Small intestine (tissue), 7 donors: ENCODE measurements at regions not wholly inside any gene's neighbourhood (a gene's known extent, or its start where the extent isn't known, plus 50 kb on each side); places are given as distances from the start of the nearest gene placed in this dataset.
A peak's percentile ranks its signal among the peaks of the same experiment; 100 is the strongest.

ENCODE experiments used
- DNase-seq, 2 donors: peaks; one replicate each; pipeline versions ENCODE4 v3.0.0 to v3.0.0-alpha.2; 2013
- FAIRE-seq: peaks from 2 replicates; lab custom pipeline; 2012; peaks lifted over from hg19 to GRCh38; lab: Jason Lieb, UNC
- H3K27ac ChIP-seq, 3 donors: one replicate each; pipeline ENCODE4 v1.5.1; 2013; ENCODE audit warnings: low read length in 2 of 3, mild to moderate bottlenecking in 2 of 3, control low read depth in 1 of 3, inconsistent platforms in 1 of 3, low read depth in 1 of 3, moderate library complexity in 1 of 3
- H3K27me3 ChIP-seq, 3 donors: one replicate each; pipeline ENCODE4 v1.6.1; 2013; ENCODE audit warnings: low read length in 3 of 3, inconsistent platforms in 1 of 3; ENCODE audit not compliant: control insufficient read depth in 3 of 3, insufficient read depth in 3 of 3
- H3K36me3 ChIP-seq, 3 donors: one replicate each; pipeline ENCODE4 v1.6.1; 2013; ENCODE audit warnings: low read length in 3 of 3, inconsistent platforms in 1 of 3, low read depth in 1 of 3, mild to moderate bottlenecking in 1 of 3, moderate library complexity in 1 of 3; ENCODE audit not compliant: control insufficient read depth in 3 of 3, insufficient read depth in 2 of 3
- H3K4me1 ChIP-seq, 3 donors: one replicate each; pipeline ENCODE4 v1.6.1; 2013; ENCODE audit warnings: low read length in 2 of 3, inconsistent platforms in 1 of 3, low read depth in 1 of 3, mild to moderate bottlenecking in 1 of 3, moderate library complexity in 1 of 3; ENCODE audit not compliant: control insufficient read depth in 3 of 3, insufficient read depth in 2 of 3
- H3K4me3 ChIP-seq, 3 donors: one replicate each; pipeline ENCODE4 v1.5.1; 2013; ENCODE audit warnings: low read length in 3 of 3, control low read depth in 1 of 3, inconsistent platforms in 1 of 3, low read depth in 1 of 3, mild to moderate bottlenecking in 1 of 3, moderate library complexity in 1 of 3
- H3K9me3 ChIP-seq, 2 donors: one replicate each; pipeline ENCODE4 v1.6.1; 2013; ENCODE audit warnings: low read depth in 1 of 2, low read length in 1 of 2; ENCODE audit not compliant: control insufficient read depth in 2 of 2, insufficient read depth in 1 of 2
- WGBS, 3 donors: extraction: QIAGEN DNeasy Blood & Tissue Kit; methylation state at CpG; one replicate each; pipeline ENCODE4 v1.1.7; 2013; 5-methylcytosine and 5-hydroxymethylcytosine counted together
- donor health status: healthy with polysubstance abuse.
- donor health status: control.
- donor health status: control.
- donor health status: Bipolar disorder and iron deficiency.
- donor health status: healthy.

DNA sequence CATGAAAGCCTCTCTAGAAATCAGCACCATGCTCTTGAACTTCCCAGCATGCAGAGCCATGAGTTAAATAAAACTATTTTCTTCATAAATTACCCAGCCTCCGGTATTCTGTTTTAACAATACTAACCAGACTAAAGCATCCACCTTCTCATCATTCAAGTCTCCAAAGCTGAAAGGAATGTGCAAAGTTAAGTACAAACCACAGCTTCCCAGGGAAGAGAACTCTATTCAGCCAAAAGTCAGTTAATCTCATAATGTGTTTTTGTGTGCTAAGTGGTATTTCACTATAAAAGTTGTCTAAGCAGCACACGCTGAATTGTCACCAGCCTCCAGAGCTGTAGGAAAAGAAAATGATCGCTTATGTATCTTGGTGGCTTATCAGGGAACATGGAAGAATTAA is 135.5 kb upstream of the KCNH8 start:
- WGBS, 3 donors = 80 to 89% (median 85%) methylated on average over 3 of the region's 3 CpGs
- no peaks in the 10 kb centered on the region for H3K36me3 ChIP-seq
- H3K27me3 ChIP-seq = no peaks in the 10 kb centered on the region
- H3K4me1 ChIP-seq = peaks cover 0 to 6% (median 0%) of the 10 kb centered on the region in 3 donors
- DNase-seq (no peak), FAIRE-seq (no peak)
- H3K9me3 ChIP-seq = no peaks in the 10 kb centered on the region
- H3K27ac ChIP-seq = no peak overlapping the region
- H3K4me3 ChIP-seq = no peak overlapping the region

DNA sequence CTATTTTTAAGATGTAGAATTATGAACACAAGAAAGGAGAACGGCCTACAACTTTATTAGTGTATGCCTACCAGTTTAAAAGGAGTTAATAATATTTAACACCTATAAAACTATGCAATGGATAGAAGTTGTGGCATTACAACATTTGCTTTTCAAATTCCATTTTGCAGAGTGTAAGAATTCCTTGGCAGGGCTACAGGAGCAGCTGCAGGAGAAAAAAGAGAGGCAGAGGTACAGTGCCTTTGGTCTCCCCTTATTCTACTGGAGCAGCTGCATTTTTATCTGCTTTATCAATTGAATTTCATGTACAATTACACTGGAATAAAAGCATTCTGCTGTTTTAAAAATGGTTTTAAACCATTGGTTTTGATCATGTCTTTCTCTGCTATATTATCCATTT is 145.7 kb upstream of the KCNH8 start:
- Histone ChIP-seq H3K27me3 (no peaks in the 10 kb centered on the region), H3K27ac (no peak overlapping the region), H3K4me3 (no peak overlapping the region), H3K36me3 (no peaks in the 10 kb centered on the region), H3K4me1 (no peaks in the 10 kb centered on the region), H3K9me3 (no peaks in the 10 kb centered on the region)
- 47 to 83% (median 57%) methylated on average over 1 of the region's 1 CpG for WGBS, 3 donors
- no peak for DNase-seq
- no peak for FAIRE-seq

DNA sequence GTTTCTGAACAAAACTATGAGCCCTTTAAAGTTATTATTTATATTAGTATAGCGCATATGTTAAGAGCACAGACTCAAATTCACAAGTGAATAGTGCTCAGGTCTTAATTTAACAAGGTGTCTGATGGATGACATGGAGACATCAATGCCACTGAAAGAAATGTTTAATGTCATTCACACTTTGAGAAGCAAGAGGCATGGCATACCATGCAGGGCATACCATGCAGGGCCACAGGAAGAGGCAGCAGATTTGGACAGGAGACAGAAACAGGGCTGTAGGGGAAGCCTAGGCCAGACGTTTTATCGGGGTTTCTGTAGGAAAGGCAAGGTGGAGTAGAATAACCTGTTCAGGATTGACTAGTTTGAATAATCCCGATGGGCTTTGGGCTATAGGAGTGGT is 150.2 kb upstream of the KCNH8 start:
- no peaks in the 10 kb centered on the region for H3K27me3 ChIP-seq
- H3K4me1 ChIP-seq = no peaks in the 10 kb centered on the region
- H3K36me3 ChIP-seq = no peaks in the 10 kb centered on the region
- H3K9me3 ChIP-seq = peaks cover 0 to 4% of the 10 kb centered on the region in 2 donors
- H3K27ac ChIP-seq = no peak overlapping the region
- FAIRE-seq = no peak
- WGBS, 3 donors = 82 to 86% (median 86%) methylated on average over 4 of the region's 4 CpGs
- no peak for DNase-seq
- no peak overlapping the region for H3K4me3 ChIP-seq

DNA sequence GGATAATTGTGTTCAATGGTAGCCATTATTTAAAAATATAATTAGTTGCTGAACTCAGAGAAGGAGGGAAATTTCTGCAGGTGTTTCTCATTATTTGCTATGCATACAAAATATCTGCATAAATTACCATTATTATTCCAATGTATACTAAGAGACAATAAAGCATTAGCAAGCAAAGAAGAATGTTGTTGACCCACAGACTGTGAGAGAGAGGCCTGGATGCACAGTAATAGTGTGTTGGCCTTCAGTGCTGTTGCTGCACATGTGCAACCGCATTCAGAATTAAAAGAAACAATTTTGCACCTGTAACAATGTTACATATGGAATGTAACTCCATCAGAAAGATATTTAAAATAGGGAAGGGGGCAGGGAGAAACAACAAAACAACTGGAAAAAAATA is 155.6 kb upstream of the KCNH8 start:
- Histone ChIP-seq H3K9me3 (peaks cover 0 to 4% of the 10 kb centered on the region in 2 donors), H3K4me1 (no peaks in the 10 kb centered on the region), H3K36me3 (no peaks in the 10 kb centered on the region), H3K27ac (no peak overlapping the region), H3K4me3 (no peak overlapping the region), H3K27me3 (no peaks in the 10 kb centered on the region)
- WGBS, 3 donors = 75 to 94% (median 91%) methylated on average over 1 of the region's 1 CpG
- DNase-seq (no peak), FAIRE-seq (no peak)

DNA sequence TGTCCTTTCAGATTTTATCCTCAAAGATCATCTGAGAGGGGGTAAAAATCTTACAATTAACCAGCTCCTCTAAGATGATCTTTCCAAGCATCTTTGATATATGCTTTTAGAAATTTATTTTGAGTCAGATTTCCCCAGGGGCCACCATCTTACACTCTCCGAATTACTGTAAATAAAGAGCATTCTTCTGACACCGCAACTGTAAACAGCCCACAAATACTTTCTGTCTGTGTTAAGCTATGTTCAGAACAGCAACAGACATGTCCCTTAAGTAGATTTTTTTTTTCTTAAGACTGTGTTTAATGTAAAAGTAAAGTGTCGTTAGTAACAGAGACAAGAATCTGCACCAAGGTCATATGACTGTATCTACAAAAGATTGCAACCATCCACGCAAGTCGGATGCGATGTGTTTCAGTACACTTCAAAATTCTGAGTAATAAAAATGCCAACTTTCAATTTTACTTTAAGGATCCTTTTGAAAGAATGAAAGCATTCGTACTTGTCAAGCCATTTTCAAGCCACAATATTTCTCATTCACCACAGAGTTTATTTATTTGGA is 159.0 kb upstream of the KCNH8 start:
- H3K4me3 ChIP-seq = no peak overlapping the region
- H3K27me3 ChIP-seq = no peaks in the 10 kb centered on the region
- H3K9me3 ChIP-seq = no peaks in the 10 kb centered on the region
- DNase-seq (no peak), FAIRE-seq (no peak)
- H3K4me1 ChIP-seq = no peaks in the 10 kb centered on the region
- H3K27ac ChIP-seq = no peak overlapping the region
- WGBS, 3 donors = 39 to 46% (median 43%) methylated on average over 7 of the region's 7 CpGs
- H3K36me3 ChIP-seq = no peaks in the 10 kb centered on the region

DNA sequence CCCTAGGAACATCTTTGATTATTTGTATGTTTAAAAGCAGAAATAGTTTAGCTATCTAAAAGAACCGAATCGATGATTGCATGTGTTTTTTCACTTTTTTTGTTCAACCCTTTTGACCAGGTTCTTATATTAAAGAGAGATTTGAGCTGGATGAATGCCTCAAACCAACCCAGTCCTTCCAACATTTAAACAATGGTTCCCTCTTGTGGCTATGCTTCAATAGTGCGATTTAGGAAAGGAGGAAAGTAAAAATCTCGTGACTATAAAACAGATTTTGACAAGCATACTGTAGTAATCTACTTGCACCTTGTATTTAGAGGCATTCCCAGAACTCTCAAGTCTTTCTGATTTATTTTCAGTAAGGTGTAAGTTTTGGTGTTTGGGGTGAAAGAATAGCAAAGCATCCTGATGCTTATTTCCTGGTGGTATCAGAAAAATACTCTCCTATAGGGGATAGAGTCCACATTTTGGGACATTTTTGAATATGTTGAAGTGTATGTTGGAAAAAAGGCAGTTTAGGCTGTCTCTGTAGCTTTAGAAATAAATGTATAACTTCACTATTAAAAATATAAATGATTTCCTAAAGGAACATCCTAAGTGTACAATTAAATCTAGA is 159.6 kb upstream of the KCNH8 start:
- Histone ChIP-seq H3K27me3 (no peaks in the 10 kb centered on the region), H3K4me3 (no peak overlapping the region), H3K9me3 (no peaks in the 10 kb centered on the region), H3K4me1 (no peaks in the 10 kb centered on the region), H3K27ac (no peak overlapping the region), H3K36me3 (no peaks in the 10 kb centered on the region)
- DNase-seq (peak in 1 of 2 donors; percentile 5), FAIRE-seq (no peak)
- 3 to 8% (median 8%) methylated on average over 4 of the region's 4 CpGs for WGBS, 3 donors

DNA sequence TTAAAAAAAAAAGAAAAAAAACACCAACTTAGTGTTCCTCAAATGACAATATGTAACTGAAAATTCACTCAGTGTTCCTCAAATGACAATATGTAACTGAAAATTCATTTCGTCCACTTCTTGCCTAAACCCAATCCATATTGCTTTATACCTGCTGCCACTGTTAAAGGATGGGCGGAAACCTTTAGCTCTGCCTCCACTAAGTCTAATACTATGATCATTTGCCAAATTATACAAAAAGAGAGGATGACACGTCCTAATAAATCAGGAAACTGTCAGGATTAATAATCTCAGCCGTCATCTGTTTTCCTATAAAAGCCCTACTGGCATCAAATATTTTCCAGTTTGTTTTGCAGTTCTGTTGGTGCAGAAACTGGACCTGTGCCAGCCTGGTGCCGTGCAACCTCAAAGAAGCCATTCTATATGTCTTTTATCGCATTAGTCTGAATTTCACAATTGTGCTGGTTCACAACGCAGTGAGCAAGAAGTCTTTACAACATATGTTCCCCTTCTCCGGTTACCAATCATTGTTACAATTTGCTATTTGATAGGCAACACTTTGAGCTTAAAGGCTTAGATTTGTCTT is 160.4 kb upstream of the KCNH8 start:
- WGBS, 3 donors = 50 to 56% (median 56%) methylated on average over 8 of the region's 8 CpGs
- H3K36me3 ChIP-seq = no peaks in the 10 kb centered on the region
- no peak for DNase-seq
- no peak overlapping the region for H3K27ac ChIP-seq
- no peaks in the 10 kb centered on the region for H3K9me3 ChIP-seq
- FAIRE-seq = no peak
- H3K27me3 ChIP-seq = no peaks in the 10 kb centered on the region
- H3K4me3 ChIP-seq = no peak overlapping the region
- H3K4me1 ChIP-seq = no peaks in the 10 kb centered on the region

DNA sequence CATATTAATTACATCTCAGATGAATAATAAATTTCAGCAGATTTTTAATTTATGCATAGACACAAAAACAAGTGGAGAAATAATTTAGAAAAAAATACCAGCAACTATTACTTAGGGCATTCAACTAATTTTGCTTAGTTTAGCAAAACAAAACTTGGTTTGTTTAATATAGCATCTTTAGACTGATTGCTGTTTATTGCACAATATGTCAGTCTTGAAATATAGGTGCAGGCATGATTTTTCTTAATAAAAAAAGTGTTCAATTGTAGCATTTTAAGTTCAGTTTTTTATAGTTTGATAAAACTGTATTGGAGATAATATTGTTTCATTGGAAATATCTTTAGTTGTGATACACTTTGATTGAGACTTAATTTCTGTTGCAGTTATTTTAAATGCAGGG is 161.2 kb upstream of the KCNH8 start:
- H3K36me3 ChIP-seq = no peaks in the 10 kb centered on the region
- no peaks in the 10 kb centered on the region for H3K9me3 ChIP-seq
- FAIRE-seq (no peak), DNase-seq (no peak)
- no peak overlapping the region for H3K27ac ChIP-seq
- H3K27me3 ChIP-seq = no peaks in the 10 kb centered on the region
- no peaks in the 10 kb centered on the region for H3K4me1 ChIP-seq
- no peak overlapping the region for H3K4me3 ChIP-seq

DNA sequence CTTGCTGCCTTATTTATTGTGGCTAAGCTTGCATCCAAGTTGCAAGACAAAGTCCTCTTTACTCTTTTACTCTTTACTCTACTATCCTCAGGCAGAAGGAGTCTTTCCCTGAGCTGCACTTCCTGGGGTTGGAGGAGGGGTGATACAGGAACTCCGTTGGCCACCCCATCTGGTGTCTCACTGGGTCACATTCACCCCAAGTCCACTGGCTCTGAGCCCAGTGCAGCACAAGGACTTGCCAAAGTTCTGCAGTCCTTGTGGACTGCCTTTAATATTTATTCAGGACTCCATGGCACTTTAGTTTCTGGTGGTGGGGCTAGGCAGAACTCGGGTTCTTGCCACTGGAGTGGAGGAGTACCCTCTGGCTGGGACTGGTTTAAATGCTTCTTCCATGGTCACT is 165.4 kb upstream of the KCNH8 start:
- DNase-seq = no peak
- no peak overlapping the region for H3K4me3 ChIP-seq
- no peak for FAIRE-seq
- H3K4me1 ChIP-seq = no peaks in the 10 kb centered on the region
- H3K27me3 ChIP-seq = no peaks in the 10 kb centered on the region
- no peaks in the 10 kb centered on the region for H3K9me3 ChIP-seq
- H3K36me3 ChIP-seq = no peaks in the 10 kb centered on the region
- H3K27ac ChIP-seq = no peak overlapping the region
- WGBS, 3 donors = 20 to 49% (median 37%) methylated on average over 2 of the region's 2 CpGs
